GM12878 (cell line): ENCODE measurements at regions not wholly inside any gene's neighbourhood (a gene's known extent, or its start where the extent isn't known, plus 50 kb on each side); places are given as distances from the start of the nearest gene placed in this dataset.

Experiments
- BMI1 ChIP-seq: fragments of 450-650 bp; IDR thresholded peaks from 2 replicates; pipeline ENCODE4 v1.6.1; 2016; ENCODE audit warnings: mild to moderate bottlenecking, moderate library complexity, borderline replicate concordance
- EP300 ChIP-seq, 2 experiments: fragments of 150-350 bp in 1 of 2; IDR thresholded peaks; 2 replicates each; pipeline ENCODE4 v1.6.1; 2011 to 2012; ENCODE audit warnings: low read depth in 2 of 2, low read length in 2 of 2, borderline replicate concordance in 1 of 2, improper control_type of control experiment in 1 of 2, inconsistent platforms in 1 of 2; ENCODE audit not compliant: control insufficient read depth in 1 of 2
- ESRRA ChIP-seq: IDR thresholded peaks from 2 replicates; pipeline ENCODE4 v1.6.1; 2012; ENCODE audit warnings: mild to moderate bottlenecking, low read length, improper control_type of control experiment
- IKZF1 ChIP-seq: fragments of 450-650 bp; conservative IDR thresholded peaks from 2 replicates; pipeline ENCODE4 v1.6.1; 2017; ENCODE audit warnings: antibody characterized with exemption, mild to moderate bottlenecking
- JUND ChIP-seq: IDR thresholded peaks from 2 replicates; pipeline ENCODE4 v1.6.1; 2012; ENCODE audit warnings: low read depth, mild to moderate bottlenecking, low read length, improper control_type of control experiment, moderate library complexity
- POLR2A ChIP-seq: IDR thresholded peaks from 2 replicates; pipeline ENCODE4 v1.6.1; 2011; ENCODE audit warnings: low read depth, mild to moderate bottlenecking, low read length
- SIX5 ChIP-seq: IDR thresholded peaks from 2 replicates; pipeline ENCODE4 v1.6.1; 2011; ENCODE audit warnings: mild to moderate bottlenecking, low read depth, low read length, moderate library complexity; ENCODE audit not compliant: severe bottlenecking
- SP1 ChIP-seq: IDR thresholded peaks from one replicate; pipeline ENCODE4 v1.6.1; 2011; ENCODE audit warnings: low read depth, low read length
- ZNF217 ChIP-seq: fragments of 450-650 bp; IDR thresholded peaks from 2 replicates; pipeline ENCODE4 v1.6.1; 2017; ENCODE audit warnings: antibody characterized with exemption, mild to moderate bottlenecking
- TF ChIP-seq, protein P1 (sequence below), 3 experiments: IDR thresholded peaks in 2 of 3; conservative IDR thresholded peaks in 1 of 3; 2 replicates each; pipeline ENCODE4 v1.5.1; 2011; ENCODE audit warnings: low read depth in 3 of 3, low read length in 3 of 3, mild to moderate bottlenecking in 3 of 3, control low read depth in 2 of 3, moderate library complexity in 2 of 3, inconsistent platforms in 1 of 3, mixed read lengths in 1 of 3; ENCODE audit not compliant: control insufficient read depth in 2 of 3, insufficient read depth in 1 of 3; ENCODE audit errors: extremely low read depth in 1 of 3
- TF ChIP-seq, protein P2 (sequence below): fragments of 450-650 bp; formaldehyde crosslinking; IDR thresholded peaks from 2 replicates; pipeline ENCODE4 v1.4.0; 2022; ENCODE audit warnings: mild to moderate bottlenecking, moderate library complexity
- TF ChIP-seq, protein P3 (sequence below): IDR thresholded peaks from 2 replicates; pipeline ENCODE4 v1.6.1; 2012; ENCODE audit warnings: low read length, inconsistent platforms
- TF ChIP-seq, protein P4 (sequence below): IDR thresholded peaks from 2 replicates; pipeline ENCODE4 v1.6.1; 2012; ENCODE audit warnings: low read depth, low read length, improper control_type of control experiment

DNA sequence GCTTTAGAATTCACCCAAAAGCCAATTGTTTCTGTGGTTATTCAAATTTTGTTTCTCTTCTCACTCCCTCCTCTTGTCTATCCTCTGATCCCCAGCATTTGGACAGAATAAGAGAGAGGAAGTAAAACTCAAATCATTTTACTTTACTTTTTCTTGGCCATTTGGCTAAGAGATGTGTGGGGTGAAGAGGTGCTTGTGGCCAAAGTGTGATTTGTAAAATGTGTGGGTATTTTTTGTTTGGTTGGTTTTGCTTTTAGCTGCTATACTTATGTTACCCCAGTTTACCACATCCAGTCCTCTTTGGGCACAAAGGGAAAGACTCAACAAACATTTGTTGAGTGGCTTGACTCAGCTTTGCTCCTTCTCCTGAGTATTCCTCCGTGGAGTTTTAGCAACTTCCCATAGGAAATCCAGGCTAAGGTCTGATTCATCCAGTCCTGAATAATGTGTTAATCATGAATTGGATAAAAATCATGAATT, 109.1 kb upstream of the CYP1B1 start:
- TF ChIP-seq BMI1 (peak; percentile 67; the same call in 1 of the 2 replicates), EP300 (IDR thresholded peaks at IDR 0.05; ENCODE audit: borderline replicate concordance in 1 of 2, control insufficient read depth in 1 of 2, low read depth in 2 of 2, low read length in 2 of 2) (peak; percentile 48 to 65; a peak in 3 of 4 replicates), SIX5 (no peak), SP1 (no peak), POLR2A (no peak), IKZF1 (peak; percentile 94), ZNF217 (peak; percentile 85), JUND (no peak), ESRRA (no peak)
- TF ChIP-seq, protein P1, sequence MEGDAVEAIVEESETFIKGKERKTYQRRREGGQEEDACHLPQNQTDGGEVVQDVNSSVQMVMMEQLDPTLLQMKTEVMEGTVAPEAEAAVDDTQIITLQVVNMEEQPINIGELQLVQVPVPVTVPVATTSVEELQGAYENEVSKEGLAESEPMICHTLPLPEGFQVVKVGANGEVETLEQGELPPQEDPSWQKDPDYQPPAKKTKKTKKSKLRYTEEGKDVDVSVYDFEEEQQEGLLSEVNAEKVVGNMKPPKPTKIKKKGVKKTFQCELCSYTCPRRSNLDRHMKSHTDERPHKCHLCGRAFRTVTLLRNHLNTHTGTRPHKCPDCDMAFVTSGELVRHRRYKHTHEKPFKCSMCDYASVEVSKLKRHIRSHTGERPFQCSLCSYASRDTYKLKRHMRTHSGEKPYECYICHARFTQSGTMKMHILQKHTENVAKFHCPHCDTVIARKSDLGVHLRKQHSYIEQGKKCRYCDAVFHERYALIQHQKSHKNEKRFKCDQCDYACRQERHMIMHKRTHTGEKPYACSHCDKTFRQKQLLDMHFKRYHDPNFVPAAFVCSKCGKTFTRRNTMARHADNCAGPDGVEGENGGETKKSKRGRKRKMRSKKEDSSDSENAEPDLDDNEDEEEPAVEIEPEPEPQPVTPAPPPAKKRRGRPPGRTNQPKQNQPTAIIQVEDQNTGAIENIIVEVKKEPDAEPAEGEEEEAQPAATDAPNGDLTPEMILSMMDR (IDR thresholded peaks at IDR 0.05 in 2 of 3, conservative IDR thresholded peaks at IDR 0.05 in 1 of 3; ENCODE audit: control insufficient read depth in 2 of 3, extremely low read depth in 1 of 3, insufficient read depth in 1 of 3, low read depth in 3 of 3, low read length in 3 of 3), result no peak
- TF ChIP-seq, protein P2, sequence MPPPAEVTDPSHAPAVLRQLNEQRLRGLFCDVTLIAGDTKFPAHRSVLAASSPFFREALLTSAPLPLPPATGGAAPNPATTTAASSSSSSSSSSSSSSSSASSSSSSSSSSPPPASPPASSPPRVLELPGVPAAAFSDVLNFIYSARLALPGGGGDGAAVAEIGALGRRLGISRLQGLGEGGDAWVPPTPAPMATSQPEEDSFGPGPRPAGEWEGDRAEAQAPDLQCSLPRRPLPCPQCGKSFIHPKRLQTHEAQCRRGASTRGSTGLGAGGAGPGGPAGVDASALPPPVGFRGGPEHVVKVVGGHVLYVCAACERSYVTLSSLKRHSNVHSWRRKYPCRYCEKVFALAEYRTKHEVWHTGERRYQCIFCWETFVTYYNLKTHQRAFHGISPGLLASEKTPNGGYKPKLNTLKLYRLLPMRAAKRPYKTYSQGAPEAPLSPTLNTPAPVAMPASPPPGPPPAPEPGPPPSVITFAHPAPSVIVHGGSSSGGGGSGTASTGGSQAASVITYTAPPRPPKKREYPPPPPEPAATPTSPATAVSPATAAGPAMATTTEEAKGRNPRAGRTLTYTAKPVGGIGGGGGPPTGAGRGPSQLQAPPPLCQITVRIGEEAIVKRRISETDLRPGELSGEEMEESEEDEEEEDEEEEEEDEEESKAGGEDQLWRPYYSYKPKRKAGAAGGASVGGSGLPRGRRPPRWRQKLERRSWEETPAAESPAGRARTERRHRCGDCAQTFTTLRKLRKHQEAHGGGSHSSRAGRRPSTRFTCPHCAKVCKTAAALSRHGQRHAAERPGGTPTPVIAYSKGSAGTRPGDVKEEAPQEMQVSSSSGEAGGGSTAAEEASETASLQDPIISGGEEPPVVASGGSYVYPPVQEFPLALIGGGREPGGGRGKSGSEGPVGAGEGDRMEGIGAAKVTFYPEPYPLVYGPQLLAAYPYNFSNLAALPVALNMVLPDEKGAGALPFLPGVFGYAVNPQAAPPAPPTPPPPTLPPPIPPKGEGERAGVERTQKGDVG, result no peak
- TF ChIP-seq, protein P3, sequence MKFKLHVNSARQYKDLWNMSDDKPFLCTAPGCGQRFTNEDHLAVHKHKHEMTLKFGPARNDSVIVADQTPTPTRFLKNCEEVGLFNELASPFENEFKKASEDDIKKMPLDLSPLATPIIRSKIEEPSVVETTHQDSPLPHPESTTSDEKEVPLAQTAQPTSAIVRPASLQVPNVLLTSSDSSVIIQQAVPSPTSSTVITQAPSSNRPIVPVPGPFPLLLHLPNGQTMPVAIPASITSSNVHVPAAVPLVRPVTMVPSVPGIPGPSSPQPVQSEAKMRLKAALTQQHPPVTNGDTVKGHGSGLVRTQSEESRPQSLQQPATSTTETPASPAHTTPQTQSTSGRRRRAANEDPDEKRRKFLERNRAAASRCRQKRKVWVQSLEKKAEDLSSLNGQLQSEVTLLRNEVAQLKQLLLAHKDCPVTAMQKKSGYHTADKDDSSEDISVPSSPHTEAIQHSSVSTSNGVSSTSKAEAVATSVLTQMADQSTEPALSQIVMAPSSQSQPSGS, result peak; percentile 89
- TF ChIP-seq, protein P4, sequence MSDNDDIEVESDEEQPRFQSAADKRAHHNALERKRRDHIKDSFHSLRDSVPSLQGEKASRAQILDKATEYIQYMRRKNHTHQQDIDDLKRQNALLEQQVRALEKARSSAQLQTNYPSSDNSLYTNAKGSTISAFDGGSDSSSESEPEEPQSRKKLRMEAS, result no peak
